ENCODE measurements at regions not wholly inside any gene's neighbourhood (a gene's known extent, or its start where the extent isn't known, plus 50 kb on each side); places are given as distances from the start of the nearest gene placed in this dataset.

DNA sequence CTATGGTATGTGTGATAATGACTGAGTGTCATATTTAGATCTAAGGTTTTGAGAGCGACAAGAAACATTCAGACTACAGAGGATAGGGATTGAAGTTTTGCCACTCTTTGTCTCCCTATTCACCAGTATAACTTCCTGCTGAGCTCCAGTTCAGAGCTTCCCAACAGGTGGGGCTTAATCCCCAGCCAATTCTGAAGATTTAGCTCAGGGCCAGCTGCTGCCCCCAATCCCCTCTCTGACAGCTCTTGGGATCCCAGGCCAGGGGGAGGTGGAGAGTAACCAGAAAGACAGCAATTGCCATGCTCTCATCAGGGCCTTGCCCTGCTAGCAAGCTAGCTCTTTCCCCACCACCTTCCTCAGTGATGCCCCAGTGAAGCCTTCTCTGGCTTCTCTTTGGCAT is 57.8 kb downstream of the TRIL start:
- no peaks in the 10 kb centered on the region for H3K4me1 ChIP-seq (ENCODE audit: control insufficient read depth, insufficient read depth, low read length)
- no peak overlapping the region for H3K4me3 ChIP-seq
- H3K9me3 ChIP-seq (replicated peaks; ENCODE audit: control insufficient read depth, insufficient read depth, low read length), result no peaks in the 10 kb centered on the region
- RAD21 ChIA-PET (ENCODE audit: unreplicated experiment), result no interaction called here
- no peaks in the 10 kb centered on the region for H3K36me3 ChIP-seq (ENCODE audit: control insufficient read depth in 2 of 2, insufficient read depth in 2 of 2, low read length in 1 of 2)
- H3K79me2 ChIP-seq (ENCODE audit: control insufficient read depth, insufficient read depth, low read length), result no peaks in the 10 kb centered on the region
- intact Hi-C loops (cut with micrococcal nuclease; ENCODE audit: unreplicated experiment) (no loop called here), in situ Hi-C loops (cut with MboI) (no loop called here)
- no peak overlapping the region for H3K4me2 ChIP-seq (ENCODE audit: control insufficient read depth, insufficient read depth)
- 29% methylated on average over 1 of the region's 1 CpG for WGBS (ENCODE audit: insufficient coverage, insufficient replicate concordance, low lambda C conversion rate, missing lambda C conversion rate)
- CTCF ChIA-PET, result interaction anchor here (1.3 kb wide), 1 partner anchor 22 kb away, joined by 4 read pairs; no protein-coding TSS in a partner anchor
- H3K9ac ChIP-seq (ENCODE audit: control insufficient read depth, insufficient read depth, low read length), result no peak overlapping the region
- ATAC-seq (no peak), DNase-seq (ENCODE audit: low read depth, low spot score) (no peak), FAIRE-seq (no peak)
- no peak overlapping the region for H2AFZ ChIP-seq (ENCODE audit: control insufficient read depth, low read depth, low read length)
- POLR2A ChIA-PET, result no interaction called here
- no peaks in the 10 kb centered on the region for H4K20me1 ChIP-seq (ENCODE audit: control insufficient read depth, insufficient read depth)
- peaks cover 0 to 1% of the 10 kb centered on the region in 2 experiments; a peak in 3 of 4 replicates for H3K27me3 ChIP-seq (replicated peaks in 1 of 2; ENCODE audit: control insufficient read depth in 2 of 2, insufficient read depth in 2 of 2, low read length in 1 of 2)
- no peak overlapping the region for H3K27ac ChIP-seq (ENCODE audit: control insufficient read depth, insufficient read depth)
- SMC1A ChIA-PET (ENCODE audit: uncharacterized antibody, unreplicated experiment), result no interaction called here
- no TSS peak for BruUV-seq (replicated peaks)
- TF ChIP-seq EGR1 (IDR thresholded peaks at IDR 0.05; ENCODE audit: borderline replicate concordance in 1 of 2, low read depth in 2 of 2, low read length in 2 of 2), result no peak
- no peak for TF ChIP-seq SREBF2 (IDR thresholded peaks at IDR 0.05; ENCODE audit: low read length)
- no peak for TF ChIP-seq MYC (IDR thresholded peaks at IDR 0.05; ENCODE audit: insufficient read depth, insufficient read length, insufficient replicate concordance, low read length, severe bottlenecking)
- TF ChIP-seq SMAD1 (IDR thresholded peaks at IDR 0.05; ENCODE audit: low read depth, partially characterized antibody), result no peak
- TF ChIP-seq HDGF (IDR thresholded peaks at IDR 0.05), result no peak
- TF ChIP-seq ATF2 (IDR thresholded peaks at IDR 0.05; ENCODE audit: low read length), result no peak
- TF ChIP-seq RELA (IDR thresholded peaks at IDR 0.05; ENCODE audit: borderline replicate concordance, partially characterized antibody), result no peak
- no peak for TF ChIP-seq NFXL1 (IDR thresholded peaks at IDR 0.05; ENCODE audit: borderline replicate concordance)
- TF ChIP-seq, protein P1, sequence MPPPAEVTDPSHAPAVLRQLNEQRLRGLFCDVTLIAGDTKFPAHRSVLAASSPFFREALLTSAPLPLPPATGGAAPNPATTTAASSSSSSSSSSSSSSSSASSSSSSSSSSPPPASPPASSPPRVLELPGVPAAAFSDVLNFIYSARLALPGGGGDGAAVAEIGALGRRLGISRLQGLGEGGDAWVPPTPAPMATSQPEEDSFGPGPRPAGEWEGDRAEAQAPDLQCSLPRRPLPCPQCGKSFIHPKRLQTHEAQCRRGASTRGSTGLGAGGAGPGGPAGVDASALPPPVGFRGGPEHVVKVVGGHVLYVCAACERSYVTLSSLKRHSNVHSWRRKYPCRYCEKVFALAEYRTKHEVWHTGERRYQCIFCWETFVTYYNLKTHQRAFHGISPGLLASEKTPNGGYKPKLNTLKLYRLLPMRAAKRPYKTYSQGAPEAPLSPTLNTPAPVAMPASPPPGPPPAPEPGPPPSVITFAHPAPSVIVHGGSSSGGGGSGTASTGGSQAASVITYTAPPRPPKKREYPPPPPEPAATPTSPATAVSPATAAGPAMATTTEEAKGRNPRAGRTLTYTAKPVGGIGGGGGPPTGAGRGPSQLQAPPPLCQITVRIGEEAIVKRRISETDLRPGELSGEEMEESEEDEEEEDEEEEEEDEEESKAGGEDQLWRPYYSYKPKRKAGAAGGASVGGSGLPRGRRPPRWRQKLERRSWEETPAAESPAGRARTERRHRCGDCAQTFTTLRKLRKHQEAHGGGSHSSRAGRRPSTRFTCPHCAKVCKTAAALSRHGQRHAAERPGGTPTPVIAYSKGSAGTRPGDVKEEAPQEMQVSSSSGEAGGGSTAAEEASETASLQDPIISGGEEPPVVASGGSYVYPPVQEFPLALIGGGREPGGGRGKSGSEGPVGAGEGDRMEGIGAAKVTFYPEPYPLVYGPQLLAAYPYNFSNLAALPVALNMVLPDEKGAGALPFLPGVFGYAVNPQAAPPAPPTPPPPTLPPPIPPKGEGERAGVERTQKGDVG (CRISPR knock-in tag; IDR thresholded peaks at IDR 0.05), result no peak
- TF ChIP-seq BMI1 (IDR thresholded peaks at IDR 0.05; ENCODE audit: borderline replicate concordance), result no peak
- TF ChIP-seq SMC3 (IDR thresholded peaks at IDR 0.05; ENCODE audit: borderline replicate concordance, low read length), result no peak
- TF ChIP-seq ZZZ3 (IDR thresholded peaks at IDR 0.05; ENCODE audit: control insufficient read depth, insufficient read length, low read depth), result no peak
- TF ChIP-seq MTA2 (IDR thresholded peaks at IDR 0.05; ENCODE audit: low read depth), result no peak
